ENCODE measurements at regions not wholly inside any gene's neighbourhood (a gene's known extent, or its start where the extent isn't known, plus 50 kb on each side); places are given as distances from the start of the nearest gene placed in this dataset.

GRCh38 chr2:120520454-120520853 is 174.5 kb downstream of the INHBB start:
- no peak for DNase-seq

GRCh38 chr2:120520929-120521912 is 175.3 kb downstream of the INHBB start:
- no peak for DNase-seq

- DNase-seq = no peak
Observed at GRCh38 chr2:120522151-120522751, 176.3 kb downstream of the INHBB start.

- no peak for DNase-seq
Observed at GRCh38 chr2:120523766-120524165, 177.8 kb downstream of the INHBB start.

- no peak for DNase-seq
Observed at GRCh38 chr2:120524174-120524573, 178.2 kb downstream of the INHBB start.

GRCh38 chr2:120525056-120526046 is 179.4 kb downstream of the INHBB start:
- no peak for DNase-seq

- DNase-seq = no peak
Observed at GRCh38 chr2:120526047-120526562, 180.2 kb downstream of the INHBB start.

- DNase-seq = no peak
Observed at GRCh38 chr2:120526997-120527945, 181.3 kb downstream of the INHBB start.

- no peak for DNase-seq
Observed at GRCh38 chr2:120528051-120528692, 182.2 kb downstream of the INHBB start.

- DNase-seq = no peak
Observed at GRCh38 chr2:120528693-120529076, 182.7 kb downstream of the INHBB start.

- no peak for DNase-seq
Observed at GRCh38 chr2:120530781-120531180, 184.8 kb downstream of the INHBB start.

- DNase-seq = no peak
Observed at GRCh38 chr2:120531365-120531764, 185.4 kb downstream of the INHBB start.

- no peak for DNase-seq
Observed at GRCh38 chr2:120531863-120532600, 186.1 kb downstream of the INHBB start.

- no peak for DNase-seq
Observed at GRCh38 chr2:120533625-120534024, 187.7 kb downstream of the INHBB start.

GRCh38 chr2:120534457-120534856 is 188.5 kb downstream of the INHBB start:
- DNase-seq = no peak

GRCh38 chr2:120535081-120535480 is 189.1 kb downstream of the INHBB start:
- DNase-seq = no peak

GRCh38 chr2:120536141-120536540 is 190.2 kb downstream of the INHBB start:
- no peak for DNase-seq

- no peak for DNase-seq
Observed at GRCh38 chr2:120538691-120539423, 192.9 kb downstream of the INHBB start.

GRCh38 chr2:120539424-120539936 is 193.5 kb downstream of the INHBB start:
- DNase-seq = no peak

Data from T-helper 9 cell (primary cell).